GM23338 (cell line): ENCODE measurements at regions not wholly inside any gene's neighbourhood (a gene's known extent, or its start where the extent isn't known, plus 50 kb on each side); places are given as distances from the start of the nearest gene placed in this dataset.

Experiments used
- CTCF ChIP-seq, 2 experiments: fragments of 200-600 bp in 1 of 2; sonication (generic) in 1 of 2; conservative IDR thresholded peaks; 2 replicates each; pipeline versions ENCODE4 v1.5.1 to v1.6.1; 2016 to 2017; ENCODE audit warnings: antibody characterized with exemption in 2 of 2, low read depth in 2 of 2, mild to moderate bottlenecking in 2 of 2, moderate library complexity in 1 of 2
- EZH2 ChIP-seq: fragments of 200-600 bp; sonication (generic); IDR thresholded peaks from one replicate; pipeline ENCODE4 v1.8.0; 2017; ENCODE audit warnings: antibody characterized with exemption, mild to moderate bottlenecking, low read depth; ENCODE audit not compliant: unreplicated experiment
- EZH2phosphoT487 ChIP-seq: fragments of 200-600 bp; sonication (generic); IDR thresholded peaks from one replicate; pipeline ENCODE4 v1.8.1; 2018; ENCODE audit warnings: antibody characterized with exemption; ENCODE audit not compliant: unreplicated experiment
- POLR2AphosphoS5 ChIP-seq: IDR thresholded peaks from 2 replicates; pipeline ENCODE4 v1.6.1; 2016; ENCODE audit warnings: antibody characterized with exemption, low read depth
- STAT1 ChIP-seq: IDR thresholded peaks from one replicate; pipeline ENCODE4 v1.6.1; 2016; ENCODE audit warnings: antibody characterized with exemption; ENCODE audit not compliant: unreplicated experiment
- ZNF114 ChIP-seq: fragments of 250-450 bp; sonication (Bioruptor Pico); IDR thresholded peaks from 2 replicates; pipeline ENCODE4 v1.5.0; 2020; ENCODE audit warnings: mild to moderate bottlenecking, moderate library complexity

DNA sequence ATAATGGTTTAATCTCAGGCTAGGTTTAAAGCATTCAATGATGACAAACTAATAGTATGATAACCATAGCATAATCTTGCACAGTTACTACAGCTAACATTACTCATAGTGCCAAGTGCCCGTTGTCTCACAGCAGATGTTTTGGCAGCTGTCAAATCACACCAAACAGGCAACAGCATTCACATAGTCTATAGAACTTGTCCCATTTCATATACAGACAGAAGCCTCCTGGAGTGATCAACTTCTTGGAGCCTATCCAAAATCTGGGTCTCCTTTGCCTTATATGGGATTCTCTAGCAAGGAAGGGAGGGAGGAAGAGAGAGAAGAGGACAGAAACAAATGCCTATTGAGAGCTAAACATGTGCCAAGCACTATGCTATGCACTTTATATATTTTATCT is 250.6 kb upstream of the ZP4 start:
- no peak for TF ChIP-seq CTCF (conservative IDR thresholded peaks at IDR 0.05; ENCODE audit: low read depth in 2 of 2)
- no peak for TF ChIP-seq ZNF114 (CRISPR knock-in tag)
- no peak for TF ChIP-seq EZH2
- no peak for TF ChIP-seq STAT1
- no peak for TF ChIP-seq POLR2AphosphoS5
- no peak for TF ChIP-seq EZH2phosphoT487
